Lung (tissue), 11 donors: ENCODE measurements at regions not wholly inside any gene's neighbourhood (a gene's known extent, or its start where the extent isn't known, plus 50 kb on each side); places are given as distances from the start of the nearest gene placed in this dataset.
"Not testable (repeated sequence)": the region's sequence is repeated elsewhere in the genome, so short reads cannot be mapped to it uniquely, and the experiment has no call there.

Experiments used
- ATAC-seq: fragments of 200-7000 bp; cut with Tn5 transposase; one replicate; pipeline ENCODE4 v1.9.1; 2020; ENCODE audit warnings: moderate number of reproducible peaks; ENCODE audit not compliant: insufficient read depth, low FRiP score
- DNase-seq, 3 donors: peaks; one replicate each; pipeline ENCODE4 v3.0.0-alpha.2; 2013 to 2017
- H3K27ac ChIP-seq, 2 donors: one replicate each; pipeline ENCODE4 v1.5.1; 2013; ENCODE audit warnings: mild to moderate bottlenecking in 2 of 2, moderate library complexity in 2 of 2, control low read depth in 1 of 2, inconsistent platforms in 1 of 2, low read depth in 1 of 2, low read length in 1 of 2
- H3K27me3 ChIP-seq, 3 donors: one replicate each; pipeline ENCODE4 v1.5.1; 2013; ENCODE audit warnings: low read length in 2 of 3; ENCODE audit not compliant: control insufficient read depth in 3 of 3, insufficient read depth in 3 of 3
- H3K36me3 ChIP-seq, 4 donors: one replicate each; pipeline ENCODE4 v1.5.1; 2013; ENCODE audit warnings: low read length in 4 of 4, mild to moderate bottlenecking in 1 of 4, moderate library complexity in 1 of 4; ENCODE audit not compliant: control insufficient read depth in 4 of 4, insufficient read depth in 4 of 4
- H3K4me1 ChIP-seq, 5 donors: one replicate each; pipeline ENCODE4 v1.5.1; 2013; ENCODE audit warnings: low read length in 5 of 5, mild to moderate bottlenecking in 2 of 5, moderate library complexity in 1 of 5; ENCODE audit not compliant: control insufficient read depth in 5 of 5, insufficient read depth in 5 of 5
- H3K4me3 ChIP-seq: one replicate; pipeline ENCODE4 v1.5.1; 2013; ENCODE audit warnings: mild to moderate bottlenecking, control low read depth, moderate library complexity
- H3K9ac ChIP-seq, 2 donors: one replicate each; pipeline ENCODE4 v1.5.1; 2013; ENCODE audit warnings: low read length in 2 of 2, control low read depth in 1 of 2; ENCODE audit not compliant: insufficient read depth in 1 of 2
- H3K9me3 ChIP-seq, 4 donors: one replicate each; pipeline ENCODE4 v1.5.1; 2013; ENCODE audit warnings: low read length in 3 of 4, mild to moderate bottlenecking in 1 of 4, moderate library complexity in 1 of 4; ENCODE audit not compliant: control insufficient read depth in 4 of 4, insufficient read depth in 3 of 4
- CTCF ChIP-seq: IDR thresholded peaks from 2 replicates; pipeline ENCODE4 v1.5.1; 2012; ENCODE audit warnings: mild to moderate bottlenecking; ENCODE audit errors: control extremely low read depth, extremely low read depth
- WGBS, 2 donors: extraction: QIAGEN DNeasy Blood & Tissue Kit; methylation state at CpG; one replicate each; pipeline ENCODE4 v1.1.7; 2013; 5-methylcytosine and 5-hydroxymethylcytosine counted together
- donor health status: control.
- donor health status: control.
- donor health status: Bipolar disorder and iron deficiency.
- donor health status: healthy.
- donor health status: DM: yes; HTN: yes; CAD: no.

GRCh38 chr6:78768271-78768670, 99.1 kb upstream of the IRAK1BP1 start:
- TF ChIP-seq CTCF: no peak
- Histone ChIP-seq H3K9me3 (peaks cover 0 to 3% (median 0%) of the 10 kb centered on the region in 4 donors), H3K4me3 (no peak overlapping the region), H3K36me3 (no peaks in the 10 kb centered on the region), H3K4me1 (no peaks in the 10 kb centered on the region), H3K9ac (no peak overlapping the region), H3K27ac (no peak overlapping the region), H3K27me3 (no peaks in the 10 kb centered on the region)
- ATAC-seq (no peak), DNase-seq (no peak)

DNA sequence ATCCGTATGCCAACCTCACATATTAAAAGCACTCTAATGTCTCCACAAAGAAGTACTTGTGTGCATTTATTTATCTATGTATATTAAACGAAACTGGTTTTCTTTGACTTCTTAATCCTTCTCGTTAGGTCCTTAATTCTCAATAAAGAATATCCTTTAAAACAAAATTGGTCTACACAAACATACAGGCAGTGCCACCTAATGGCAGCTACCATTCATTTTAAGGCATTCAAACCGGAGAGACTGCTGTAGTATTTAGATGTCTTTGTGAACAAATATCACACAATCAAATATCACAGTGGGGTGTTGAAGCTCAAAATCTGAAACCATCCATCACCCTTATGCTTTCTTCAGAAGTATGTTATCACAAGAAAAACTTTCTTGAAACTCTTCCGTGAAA, 96.6 kb upstream of the IRAK1BP1 start:
- H3K36me3 ChIP-seq: no peaks in the 10 kb centered on the region
- no peak for TF ChIP-seq CTCF
- H3K9me3 ChIP-seq: peaks cover 0 to 3% (median 0%) of the 10 kb centered on the region in 4 donors
- no peak overlapping the region for H3K4me3 ChIP-seq
- H3K9ac ChIP-seq: no peak overlapping the region
- DNase-seq: no peak
- H3K27me3 ChIP-seq: no peaks in the 10 kb centered on the region
- no peak for ATAC-seq
- 62 to 68% methylated on average over 5 of the region's 5 CpGs for WGBS, 2 donors
- H3K27ac ChIP-seq: no peak overlapping the region
- H3K4me1 ChIP-seq: no peaks in the 10 kb centered on the region

DNA sequence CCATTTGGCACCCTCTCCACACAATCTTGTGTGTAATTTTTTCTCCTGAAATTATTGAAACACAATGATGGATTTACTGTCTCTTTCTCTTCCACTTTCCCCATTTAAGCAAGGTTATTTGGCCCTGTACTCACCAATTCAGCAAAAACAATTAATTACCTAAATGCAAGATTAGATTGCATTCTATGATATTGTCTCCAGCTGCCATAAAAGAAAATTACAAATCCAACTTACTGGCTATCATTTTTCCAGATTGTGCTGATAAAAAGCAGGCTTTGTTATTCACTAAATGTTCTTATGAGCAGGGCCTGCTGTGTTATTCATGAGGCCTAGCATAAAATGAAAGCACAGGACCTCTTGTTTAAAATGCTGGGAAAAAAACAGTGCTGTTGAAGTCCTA, 95.8 kb upstream of the IRAK1BP1 start:
- peaks cover 0 to 3% (median 0%) of the 10 kb centered on the region in 4 donors for H3K9me3 ChIP-seq
- H3K27ac ChIP-seq: no peak overlapping the region
- H3K9ac ChIP-seq: no peak overlapping the region
- ATAC-seq (no peak), DNase-seq (no peak)
- H3K36me3 ChIP-seq: no peaks in the 10 kb centered on the region
- no peaks in the 10 kb centered on the region for H3K27me3 ChIP-seq
- H3K4me3 ChIP-seq: no peak overlapping the region
- no peak for TF ChIP-seq CTCF
- no peaks in the 10 kb centered on the region for H3K4me1 ChIP-seq

- no peak overlapping the region for H3K4me3 ChIP-seq
- H3K9ac ChIP-seq: no peak overlapping the region
- ATAC-seq (no peak), DNase-seq (no peak)
- 87% methylated on average over 4 of the region's 4 CpGs for WGBS, 2 donors
- H3K4me1 ChIP-seq: no peaks in the 10 kb centered on the region
- no peak for TF ChIP-seq CTCF
- H3K9me3 ChIP-seq: no peaks in the 10 kb centered on the region
- H3K27me3 ChIP-seq: no peaks in the 10 kb centered on the region
- no peak overlapping the region for H3K27ac ChIP-seq
- H3K36me3 ChIP-seq: no peaks in the 10 kb centered on the region
Measured at GRCh38 chr6:78781001-78781400, 86.3 kb upstream of the IRAK1BP1 start.

- not testable (repeated sequence) for H3K36me3 ChIP-seq, H3K9ac ChIP-seq, H3K27ac ChIP-seq, DNase-seq, H3K27me3 ChIP-seq, H3K9me3 ChIP-seq, ATAC-seq, H3K4me3 ChIP-seq, H3K4me1 ChIP-seq
- 89 to 94% methylated on average over 6 of the region's 6 CpGs for WGBS, 2 donors
Measured at GRCh38 chr6:78783366-78783765, 84.0 kb upstream of the IRAK1BP1 start.
